Gastroesophageal sphincter (tissue), 4 donors: ENCODE measurements at regions not wholly inside any gene's neighbourhood (a gene's known extent, or its start where the extent isn't known, plus 50 kb on each side); places are given as distances from the start of the nearest gene placed in this dataset.
A peak's percentile ranks its signal among the peaks of the same experiment; 100 is the strongest.

Experiments
- ATAC-seq: fragments of 150-250 bp; one replicate; pipeline ENCODE4 v1.9.1; 2016; ENCODE audit warnings: mild to moderate bottlenecking, moderate library complexity
- H3K27ac ChIP-seq, 4 donors: fragments of 200-600 bp; sonication (generic) in 3 of 4; 1 replicate in 3 of 4; 2 replicates in 1 of 4; pipeline ENCODE4 v1.5.1; 2016 to 2019
- H3K27me3 ChIP-seq: fragments of 200-600 bp; sonication (generic); one replicate; pipeline ENCODE4 v1.5.1; 2019
- H3K36me3 ChIP-seq, 2 donors: fragments of 200-600 bp; sonication (generic); one replicate each; pipeline ENCODE4 v1.5.1; 2019; ENCODE audit warnings: control low read depth in 1 of 2
- H3K4me1 ChIP-seq, 3 donors: fragments of 200-600 bp; sonication (generic); 1 replicate in 2 of 3; 2 replicates in 1 of 3; pipeline ENCODE4 v1.5.1; 2016 to 2019; ENCODE audit warnings: control low read depth in 2 of 3
- H3K4me3 ChIP-seq, 2 donors: fragments of 200-600 bp; sonication (generic); one replicate each; pipeline ENCODE4 v1.5.1; 2019; ENCODE audit warnings: mild to moderate bottlenecking in 1 of 2, moderate library complexity in 1 of 2
- H3K9me3 ChIP-seq, 3 donors: fragments of 200-600 bp; sonication (generic); one replicate each; pipeline ENCODE4 v1.5.1; 2017 to 2019; ENCODE audit warnings: control low read depth in 2 of 3
- EP300 ChIP-seq: sonication (generic); formaldehyde crosslinking; IDR thresholded peaks from one replicate; pipeline ENCODE4 v1.6.1; 2017; ENCODE audit warnings: antibody characterized with exemption, mild to moderate bottlenecking
- POLR2A ChIP-seq, 2 donors: fragments of 450-650 bp; IDR thresholded peaks; one replicate each; pipeline ENCODE4 v1.6.1; 2017; ENCODE audit warnings: antibody characterized with exemption in 2 of 2, mild to moderate bottlenecking in 2 of 2, moderate library complexity in 1 of 2
- POLR2AphosphoS5 ChIP-seq: sonication (generic); formaldehyde crosslinking; IDR thresholded peaks from one replicate; pipeline ENCODE4 v1.6.1; 2017; ENCODE audit warnings: antibody characterized with exemption
- WGBS, 2 donors: methylation state at CpG; one replicate each; pipeline ENCODE4 v1.1.5; 2018; ENCODE audit warnings: low coverage in 1 of 2; 5-methylcytosine and 5-hydroxymethylcytosine counted together
- TF ChIP-seq, protein P1 (sequence below), 4 experiments: fragments of 200-600 bp in 2 of 4; fragments of 450-650 bp in 2 of 4; sonication (generic) in 1 of 4; IDR thresholded peaks; one replicate each; pipeline ENCODE4 v1.5.1; 2017 to 2019; ENCODE audit warnings: antibody characterized with exemption in 4 of 4, mild to moderate bottlenecking in 2 of 4, moderate library complexity in 2 of 4

DNA sequence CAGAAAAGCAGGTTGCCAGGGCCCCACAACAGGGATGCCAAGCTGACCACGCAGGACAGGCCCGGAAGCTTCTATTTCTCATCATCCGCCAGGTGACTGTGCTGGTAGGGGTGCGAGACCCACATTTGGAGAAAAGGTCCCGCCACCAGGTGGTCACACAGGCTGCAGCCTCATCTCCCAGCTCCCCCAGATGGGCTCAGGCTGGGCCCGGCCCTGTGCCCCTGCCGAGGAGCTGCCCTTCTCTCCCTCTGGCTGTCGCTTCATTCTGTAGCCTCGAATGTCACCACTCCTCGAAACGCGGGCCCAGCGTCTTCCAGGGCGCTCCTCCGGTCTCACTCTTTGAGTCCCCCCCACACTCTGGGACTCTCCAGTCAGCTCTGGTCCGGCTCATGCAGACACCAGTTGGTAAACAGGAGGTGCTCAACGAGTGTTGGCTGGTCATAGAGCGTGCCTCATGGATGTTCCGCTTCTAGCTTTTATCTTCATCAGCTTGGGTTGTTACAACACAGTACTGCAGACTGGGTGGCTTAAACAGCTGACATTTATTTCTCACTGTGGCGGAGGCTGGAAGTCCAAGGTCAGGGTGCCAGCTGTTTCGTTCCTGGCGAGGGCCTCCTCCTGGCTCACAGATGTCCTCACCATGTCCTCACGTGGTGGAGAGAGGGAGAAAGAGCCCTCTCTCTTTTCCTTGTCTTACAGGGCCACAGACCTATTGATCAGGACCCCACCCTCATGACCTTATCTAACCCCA lies 87.1 kb downstream of the TEX29 start:
- ATAC-seq, result no peak
- H3K36me3 ChIP-seq, result no peaks in the 10 kb centered on the region
- no peaks in the 10 kb centered on the region for H3K9me3 ChIP-seq
- H3K4me3 ChIP-seq, result no peak overlapping the region
- WGBS, 2 donors, result 83 to 90% methylated on average over 2 to 15 of the region's 23 CpGs
- TF ChIP-seq POLR2AphosphoS5 (no peak), POLR2A (IDR thresholded peaks at IDR 0.05) (no peak), EP300 (no peak)
- TF ChIP-seq, protein P1, sequence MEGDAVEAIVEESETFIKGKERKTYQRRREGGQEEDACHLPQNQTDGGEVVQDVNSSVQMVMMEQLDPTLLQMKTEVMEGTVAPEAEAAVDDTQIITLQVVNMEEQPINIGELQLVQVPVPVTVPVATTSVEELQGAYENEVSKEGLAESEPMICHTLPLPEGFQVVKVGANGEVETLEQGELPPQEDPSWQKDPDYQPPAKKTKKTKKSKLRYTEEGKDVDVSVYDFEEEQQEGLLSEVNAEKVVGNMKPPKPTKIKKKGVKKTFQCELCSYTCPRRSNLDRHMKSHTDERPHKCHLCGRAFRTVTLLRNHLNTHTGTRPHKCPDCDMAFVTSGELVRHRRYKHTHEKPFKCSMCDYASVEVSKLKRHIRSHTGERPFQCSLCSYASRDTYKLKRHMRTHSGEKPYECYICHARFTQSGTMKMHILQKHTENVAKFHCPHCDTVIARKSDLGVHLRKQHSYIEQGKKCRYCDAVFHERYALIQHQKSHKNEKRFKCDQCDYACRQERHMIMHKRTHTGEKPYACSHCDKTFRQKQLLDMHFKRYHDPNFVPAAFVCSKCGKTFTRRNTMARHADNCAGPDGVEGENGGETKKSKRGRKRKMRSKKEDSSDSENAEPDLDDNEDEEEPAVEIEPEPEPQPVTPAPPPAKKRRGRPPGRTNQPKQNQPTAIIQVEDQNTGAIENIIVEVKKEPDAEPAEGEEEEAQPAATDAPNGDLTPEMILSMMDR (IDR thresholded peaks at IDR 0.05), result no peak
- no peaks in the 10 kb centered on the region for H3K4me1 ChIP-seq
- H3K27me3 ChIP-seq, result peaks cover 76% of the 10 kb centered on the region
- no peak overlapping the region for H3K27ac ChIP-seq

DNA sequence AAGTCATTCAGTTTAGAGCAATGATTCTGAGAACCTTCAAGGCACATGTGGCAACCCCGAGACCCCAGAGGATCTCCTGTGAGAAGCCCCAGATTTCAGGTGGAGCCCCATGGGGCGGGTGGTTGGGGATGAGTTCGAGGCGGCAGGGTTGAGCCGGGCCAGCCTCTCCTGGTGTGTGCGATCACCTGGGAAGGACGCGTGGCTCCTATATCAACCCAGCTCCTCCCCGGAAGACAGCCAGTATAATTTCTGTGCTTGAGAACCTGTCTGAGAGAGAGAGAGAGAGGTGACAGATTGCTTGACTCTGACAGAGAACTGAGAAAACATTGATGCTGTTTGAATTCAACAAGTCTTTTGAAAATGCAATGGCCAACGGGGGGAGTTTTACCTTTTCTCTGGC lies 89.0 kb downstream of the TEX29 start:
- Histone ChIP-seq H3K4me3 (no peak overlapping the region), H3K36me3 (no peaks in the 10 kb centered on the region), H3K4me1 (no peaks in the 10 kb centered on the region), H3K27me3 (peaks cover 76% of the 10 kb centered on the region), H3K9me3 (no peaks in the 10 kb centered on the region), H3K27ac (no peak overlapping the region)
- ATAC-seq, result no peak
- TF ChIP-seq, protein P1 (IDR thresholded peaks at IDR 0.05), result no peak
- TF ChIP-seq POLR2AphosphoS5 (no peak), POLR2A (IDR thresholded peaks at IDR 0.05) (no peak), EP300 (no peak)
- 20 to 48% methylated on average over 1 to 2 of the region's 10 CpGs for WGBS, 2 donors

DNA sequence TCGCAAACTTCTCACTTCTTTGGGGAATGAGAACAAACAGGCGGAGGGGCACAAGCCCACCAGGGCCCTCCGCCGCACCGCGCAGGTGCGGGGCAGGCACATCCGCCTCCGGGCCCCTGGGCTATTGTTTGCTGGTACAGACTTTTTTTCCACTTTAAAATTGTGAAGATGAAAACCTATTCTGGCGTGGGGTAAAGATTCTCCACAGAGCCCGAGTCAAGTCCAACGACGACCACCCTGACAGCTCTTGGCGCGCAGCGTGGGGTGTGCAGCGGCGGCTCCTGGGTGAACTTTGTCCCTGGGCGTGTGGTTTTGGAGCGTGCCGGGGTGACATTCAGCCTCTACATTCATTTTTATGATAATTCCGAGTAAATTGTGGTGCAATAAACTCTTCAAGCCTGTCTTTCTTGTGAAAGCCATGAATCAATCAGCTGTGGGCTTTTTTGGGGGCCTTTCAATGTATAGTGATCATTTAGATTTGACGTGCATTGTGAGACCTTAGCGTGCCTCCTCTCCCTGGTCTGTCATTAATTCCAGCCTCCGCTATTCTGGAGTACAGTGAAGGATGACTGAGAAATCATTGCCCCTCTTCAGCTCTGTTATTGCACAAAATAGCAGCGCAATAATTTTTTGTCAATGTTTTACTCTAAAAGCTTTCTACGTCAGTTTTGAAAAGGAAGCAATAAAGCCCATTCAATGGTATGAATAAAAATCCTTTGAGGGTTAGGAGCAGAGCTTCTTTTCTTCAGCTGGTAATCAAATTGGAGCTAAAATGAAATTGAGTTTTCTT lies 90.0 kb downstream of the TEX29 start:
- no peak for ATAC-seq
- Histone ChIP-seq H3K36me3 (no peaks in the 10 kb centered on the region), H3K9me3 (no peaks in the 10 kb centered on the region), H3K4me1 (no peaks in the 10 kb centered on the region), H3K27ac (no peak overlapping the region), H3K4me3 (peak overlapping the region in 1 of 2 donors; percentile 38), H3K27me3 (peaks cover 75% of the 10 kb centered on the region)
- 74 to 88% methylated on average over 19 to 23 of the region's 27 CpGs for WGBS, 2 donors
- TF ChIP-seq POLR2A (IDR thresholded peaks at IDR 0.05) (no peak), EP300 (no peak), POLR2AphosphoS5 (no peak)
- TF ChIP-seq, protein P1 (IDR thresholded peaks at IDR 0.05), result no peak

DNA sequence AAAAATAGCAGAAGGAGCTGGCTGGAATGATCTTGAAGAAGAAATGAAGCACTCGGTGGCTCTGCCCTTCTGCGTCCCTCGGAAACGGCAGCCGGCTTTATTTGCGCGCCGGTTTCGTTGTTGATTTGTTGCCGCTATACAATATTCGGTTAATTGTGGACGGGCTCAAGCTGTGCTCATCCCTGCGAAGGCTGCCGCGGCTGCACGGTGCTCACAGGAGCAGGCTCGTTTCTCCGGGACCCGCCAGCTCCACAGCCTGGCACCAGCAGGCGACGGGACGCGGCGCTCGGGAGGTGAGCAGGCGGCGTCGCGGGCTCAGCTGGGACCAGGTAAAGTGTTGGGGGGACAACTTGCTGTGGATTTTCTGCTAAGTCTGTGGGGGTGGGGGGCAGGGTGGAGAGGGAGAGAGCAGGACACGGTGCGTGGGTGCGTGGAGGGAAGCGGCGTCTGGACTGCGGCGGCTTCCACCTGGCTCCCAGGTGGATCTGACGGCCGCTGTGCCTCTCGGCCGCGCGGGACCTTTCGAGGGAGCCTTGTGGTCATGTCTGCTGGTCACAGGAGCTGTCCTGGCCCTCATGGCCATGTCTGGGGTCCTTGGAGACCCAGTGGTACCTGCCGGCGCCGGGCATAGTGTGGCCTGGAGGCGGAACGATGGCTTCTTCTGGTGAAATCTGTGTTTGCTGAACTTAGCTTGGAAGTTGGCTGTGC lies 90.9 kb downstream of the TEX29 start:
- Histone ChIP-seq H3K27me3 (peaks cover 73% of the 10 kb centered on the region), H3K27ac (no peak overlapping the region), H3K4me3 (peak overlapping the region in 1 of 2 donors; percentile 38), H3K4me1 (no peaks in the 10 kb centered on the region), H3K9me3 (no peaks in the 10 kb centered on the region), H3K36me3 (no peaks in the 10 kb centered on the region)
- 38 to 93% methylated on average over 3 to 9 of the region's 48 CpGs for WGBS, 2 donors
- ATAC-seq, result no peak
- TF ChIP-seq EP300 (no peak), POLR2AphosphoS5 (no peak), POLR2A (IDR thresholded peaks at IDR 0.05) (no peak)
- TF ChIP-seq, protein P1 (IDR thresholded peaks at IDR 0.05), result no peak
